WTC11 (cell line): ENCODE measurements at regions not wholly inside any gene's neighbourhood (a gene's known extent, or its start where the extent isn't known, plus 50 kb on each side); places are given as distances from the start of the nearest gene placed in this dataset.

Experiments used
- ATAC-seq: fragments of 200-7000 bp; cut with Tn5 transposase; 2 replicates; pipeline ENCODE4 v1.10.0; 2021; ENCODE audit warnings: mild to moderate bottlenecking, moderate library complexity
- CTCF ChIA-PET: fragments of 300-600 bp; sonication (Branson Sonifier 250); formaldehyde crosslinking; loops from one replicate; lab custom pipeline; 2021; ENCODE audit warnings: antibody characterized with exemption; lab: Charles Lee
- POLR2A ChIA-PET: fragments of 350-600 bp; sonication (Branson Sonifier 250); formaldehyde crosslinking; loops from one replicate; lab custom pipeline; 2021; ENCODE audit warnings: antibody characterized with exemption; lab: Charles Lee
- DNase-seq: peaks from one replicate; pipeline ENCODE4 v3.0.0; 2021; ENCODE audit warnings: low spot score
- H3K27ac Mint-ChIP-seq: 2 replicates; pipeline ENCODE4 v1.8.0; 2021; ENCODE audit warnings: mixed read lengths
- H3K27me3 Mint-ChIP-seq: 2 replicates; pipeline ENCODE4 v1.8.0; 2021; ENCODE audit warnings: low read depth, mild to moderate bottlenecking, moderate library complexity, mixed read lengths
- H3K36me3 Mint-ChIP-seq: 2 replicates; pipeline ENCODE4 v1.8.0; 2021; ENCODE audit warnings: mixed read lengths
- H3K4me1 Mint-ChIP-seq: 2 replicates; pipeline ENCODE4 v1.8.0; 2022; ENCODE audit warnings: mixed read lengths
- H3K4me3 Mint-ChIP-seq: 2 replicates; pipeline ENCODE4 v1.8.0; 2021; ENCODE audit warnings: mild to moderate bottlenecking, moderate library complexity, mixed read lengths
- H3K9me3 Mint-ChIP-seq: 2 replicates; pipeline ENCODE4 v1.8.0; 2021; ENCODE audit warnings: mixed read lengths
- GABPB1 ChIP-seq: sonication (generic); formaldehyde crosslinking; IDR thresholded peaks from 2 replicates; pipeline ENCODE4 v1.8.1; 2023; ENCODE audit warnings: mild to moderate bottlenecking, missing genetic modification reagents
- KAT7 ChIP-seq: sonication (generic); formaldehyde crosslinking; IDR thresholded peaks from 2 replicates; pipeline ENCODE4 v1.8.1; 2023; ENCODE audit warnings: missing genetic modification reagents, mild to moderate bottlenecking, borderline replicate concordance
- NFATC4 ChIP-seq: fragments of 250-450 bp; sonication (Bioruptor Pico); IDR thresholded peaks from 2 replicates; pipeline ENCODE4 v1.9.0; 2021; ENCODE audit warnings: mild to moderate bottlenecking
- NFE2L1 ChIP-seq: sonication (generic); formaldehyde crosslinking; IDR thresholded peaks from 2 replicates; pipeline ENCODE4 v1.8.1; 2023; ENCODE audit warnings: missing genetic modification reagents
- NR3C1 ChIP-seq: sonication (generic); formaldehyde crosslinking; conservative IDR thresholded peaks from 2 replicates; pipeline ENCODE4 v1.8.1; 2023; ENCODE audit warnings: low read depth, mild to moderate bottlenecking, missing genetic modification reagents
- SMAD3 ChIP-seq: sonication (generic); formaldehyde crosslinking; IDR thresholded peaks from 2 replicates; pipeline ENCODE4 v1.8.0; 2022; ENCODE audit warnings: missing genetic modification reagents, mild to moderate bottlenecking, borderline replicate concordance
- TCF7 ChIP-seq: sonication (generic); formaldehyde crosslinking; IDR thresholded peaks from 2 replicates; pipeline ENCODE4 v1.8.0; 2022; ENCODE audit warnings: mild to moderate bottlenecking, low read depth, missing genetic modification reagents, moderate library complexity
- TEAD1 ChIP-seq: sonication (generic); formaldehyde crosslinking; IDR thresholded peaks from 2 replicates; pipeline ENCODE4 v1.8.0; 2022; ENCODE audit warnings: mild to moderate bottlenecking, missing genetic modification reagents
- TP53 ChIP-seq: sonication (generic); formaldehyde crosslinking; IDR thresholded peaks from 2 replicates; pipeline ENCODE4 v1.8.1; 2023; ENCODE audit warnings: mild to moderate bottlenecking, missing genetic modification reagents
- TF ChIP-seq, protein P1 (sequence below): sonication (generic); formaldehyde crosslinking; IDR thresholded peaks from 2 replicates; pipeline ENCODE4 v1.8.1; 2022; ENCODE audit warnings: low read depth, missing genetic modification reagents, borderline replicate concordance
- TF ChIP-seq, protein P2 (sequence below): fragments of 250-450 bp; sonication (Bioruptor Pico); conservative IDR thresholded peaks from 2 replicates; pipeline ENCODE4 v1.9.0; 2021; ENCODE audit warnings: mild to moderate bottlenecking
- TF ChIP-seq, protein P3 (sequence below): sonication (generic); formaldehyde crosslinking; IDR thresholded peaks from 2 replicates; pipeline ENCODE4 v1.8.1; 2022; ENCODE audit warnings: low read depth, mild to moderate bottlenecking, moderate library complexity, missing genetic modification reagents, borderline replicate concordance
- TF ChIP-seq, protein P4 (sequence below): sonication (generic); formaldehyde crosslinking; IDR thresholded peaks from 2 replicates; pipeline ENCODE4 v1.8.0; 2022; ENCODE audit warnings: mild to moderate bottlenecking, missing genetic modification reagents
- TF ChIP-seq, protein P5 (sequence below): sonication (generic); formaldehyde crosslinking; IDR thresholded peaks from 2 replicates; pipeline ENCODE4 v1.8.0; 2023; ENCODE audit warnings: mild to moderate bottlenecking, missing genetic modification reagents

DNA sequence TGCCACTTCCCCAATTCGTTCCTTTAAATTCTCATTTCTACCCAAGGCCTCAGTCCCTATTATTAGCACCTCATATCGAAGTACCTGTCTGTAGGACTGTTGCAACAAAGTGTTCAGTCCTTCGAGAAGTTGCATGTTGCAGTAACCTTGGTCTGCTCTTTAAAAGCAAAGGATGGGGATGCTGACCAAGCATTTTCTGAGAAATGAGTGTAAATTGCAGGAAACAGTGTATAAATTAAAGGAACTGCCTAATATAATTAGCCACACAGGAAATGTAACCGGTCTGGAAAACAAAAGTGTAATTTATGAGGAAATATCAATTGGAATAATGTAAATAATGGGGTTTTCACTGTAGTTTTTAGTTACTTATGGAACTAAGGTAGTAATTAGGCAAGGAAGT is 261.9 kb upstream of the ARID1B start:
- Mint-ChIP-seq H3K4me1 (no peaks in the 10 kb centered on the region), H3K4me3 (no peak overlapping the region), H3K36me3 (peaks cover 13% of the 10 kb centered on the region), H3K27me3 (no peaks in the 10 kb centered on the region), H3K9me3 (peaks cover 11% of the 10 kb centered on the region), H3K27ac (no peak overlapping the region)
- ChIA-PET POLR2A (no interaction called here), CTCF (no interaction called here)
- DNase-seq (no peak), ATAC-seq (no peak)
- no peak for TF ChIP-seq TCF7

DNA sequence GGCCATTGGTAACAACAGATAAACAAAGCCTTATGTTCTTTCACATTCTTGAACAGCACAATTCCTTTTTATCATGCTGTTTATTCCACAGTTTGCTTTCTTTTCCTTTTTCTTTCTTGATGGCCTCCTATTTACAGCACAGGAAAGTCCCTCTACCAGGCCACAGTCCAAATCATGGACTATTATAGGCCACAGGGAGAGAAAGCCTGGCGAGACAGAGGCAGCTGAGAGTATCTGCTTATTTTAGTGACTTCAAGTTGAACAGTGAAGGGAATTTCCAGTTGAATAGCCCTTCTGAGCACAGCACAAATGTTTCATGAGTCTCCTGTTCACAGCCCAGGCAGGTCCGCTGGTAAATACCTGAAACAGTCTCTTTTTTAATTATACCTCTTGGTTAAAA is 263.7 kb upstream of the ARID1B start:
- Mint-ChIP-seq H3K27ac (no peak overlapping the region), H3K27me3 (no peaks in the 10 kb centered on the region), H3K9me3 (no peaks in the 10 kb centered on the region), H3K4me1 (no peaks in the 10 kb centered on the region), H3K4me3 (no peak overlapping the region), H3K36me3 (0 out of 2 replicates have a peak, but pooled peaks cover under 1% of the 10 kb centered on the region)
- TF ChIP-seq, protein P1, sequence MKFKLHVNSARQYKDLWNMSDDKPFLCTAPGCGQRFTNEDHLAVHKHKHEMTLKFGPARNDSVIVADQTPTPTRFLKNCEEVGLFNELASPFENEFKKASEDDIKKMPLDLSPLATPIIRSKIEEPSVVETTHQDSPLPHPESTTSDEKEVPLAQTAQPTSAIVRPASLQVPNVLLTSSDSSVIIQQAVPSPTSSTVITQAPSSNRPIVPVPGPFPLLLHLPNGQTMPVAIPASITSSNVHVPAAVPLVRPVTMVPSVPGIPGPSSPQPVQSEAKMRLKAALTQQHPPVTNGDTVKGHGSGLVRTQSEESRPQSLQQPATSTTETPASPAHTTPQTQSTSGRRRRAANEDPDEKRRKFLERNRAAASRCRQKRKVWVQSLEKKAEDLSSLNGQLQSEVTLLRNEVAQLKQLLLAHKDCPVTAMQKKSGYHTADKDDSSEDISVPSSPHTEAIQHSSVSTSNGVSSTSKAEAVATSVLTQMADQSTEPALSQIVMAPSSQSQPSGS: no peak
- DNase-seq (no peak), ATAC-seq (no peak)
- ChIA-PET POLR2A (no interaction called here), CTCF (no interaction called here)

DNA sequence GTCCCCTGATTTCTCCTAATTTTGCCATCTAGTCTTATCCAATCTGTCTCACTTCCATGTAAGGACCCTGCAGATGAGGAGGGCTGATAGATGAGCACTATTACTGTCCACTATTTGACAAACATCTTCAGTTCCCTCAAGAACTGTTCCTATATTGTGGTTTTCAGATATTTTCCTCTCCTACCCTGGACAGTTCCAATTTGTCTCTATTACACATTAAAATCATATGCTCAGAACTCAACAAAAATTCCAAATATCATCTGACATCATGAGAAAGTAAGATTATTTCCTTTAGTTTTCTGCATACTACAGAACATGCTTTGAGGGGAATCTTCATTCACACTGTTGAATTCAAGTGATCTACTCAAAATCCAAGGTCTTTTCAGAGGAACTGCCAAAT is 265.6 kb upstream of the ARID1B start:
- Mint-ChIP-seq H3K36me3 (no peaks in the 10 kb centered on the region), H3K4me3 (no peak overlapping the region), H3K27ac (no peak overlapping the region), H3K27me3 (no peaks in the 10 kb centered on the region), H3K9me3 (no peaks in the 10 kb centered on the region), H3K4me1 (no peaks in the 10 kb centered on the region)
- TF ChIP-seq, protein P2, sequence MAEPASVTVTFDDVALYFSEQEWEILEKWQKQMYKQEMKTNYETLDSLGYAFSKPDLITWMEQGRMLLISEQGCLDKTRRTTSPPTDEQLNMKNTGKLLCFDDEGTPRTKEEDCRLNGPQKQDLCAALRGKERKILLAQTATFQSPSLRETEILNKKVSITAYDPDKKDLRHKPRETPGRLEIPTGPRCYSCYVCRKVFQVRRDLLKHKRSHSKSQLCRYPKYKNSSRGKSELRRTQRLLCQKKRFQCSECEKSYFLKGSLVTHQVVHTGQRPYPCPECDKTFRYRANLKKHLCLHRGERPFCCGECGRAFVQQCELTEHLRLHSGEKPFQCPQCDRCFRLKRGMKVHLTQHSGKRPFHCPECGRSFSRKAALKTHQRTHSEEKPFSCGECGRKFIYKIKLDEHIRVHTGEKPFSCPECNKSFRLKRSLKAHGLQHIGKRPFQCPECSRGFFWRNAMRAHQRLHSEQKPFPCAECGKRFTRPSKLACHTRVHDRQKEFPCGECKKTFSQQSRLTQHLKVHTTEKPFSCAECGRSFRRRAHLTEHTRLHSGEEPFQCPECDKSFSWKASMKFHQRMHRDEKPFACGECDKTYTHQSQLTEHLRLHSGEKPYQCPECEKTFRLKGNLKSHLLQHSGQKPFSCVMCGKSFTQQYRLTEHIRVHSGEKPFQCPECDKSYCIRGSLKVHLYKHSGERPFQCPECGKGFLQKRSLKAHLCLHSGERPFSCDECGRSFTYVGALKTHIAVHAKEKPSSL (CRISPR knock-in tag): no peak
- no peak for TF ChIP-seq SMAD3 (CRISPR knock-in tag)
- TF ChIP-seq, protein P3, sequence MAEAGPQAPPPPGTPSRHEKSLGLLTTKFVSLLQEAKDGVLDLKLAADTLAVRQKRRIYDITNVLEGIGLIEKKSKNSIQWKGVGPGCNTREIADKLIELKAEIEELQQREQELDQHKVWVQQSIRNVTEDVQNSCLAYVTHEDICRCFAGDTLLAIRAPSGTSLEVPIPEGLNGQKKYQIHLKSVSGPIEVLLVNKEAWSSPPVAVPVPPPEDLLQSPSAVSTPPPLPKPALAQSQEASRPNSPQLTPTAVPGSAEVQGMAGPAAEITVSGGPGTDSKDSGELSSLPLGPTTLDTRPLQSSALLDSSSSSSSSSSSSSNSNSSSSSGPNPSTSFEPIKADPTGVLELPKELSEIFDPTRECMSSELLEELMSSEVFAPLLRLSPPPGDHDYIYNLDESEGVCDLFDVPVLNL (CRISPR knock-in tag): no peak
- TF ChIP-seq NFATC4 (CRISPR knock-in tag): no peak
- no peak for TF ChIP-seq NFE2L1 (CRISPR knock-in tag)
- no peak for TF ChIP-seq GABPB1 (CRISPR knock-in tag)
- no peak for TF ChIP-seq TEAD1 (CRISPR knock-in tag)
- no peak for TF ChIP-seq TP53
- no peak for TF ChIP-seq NR3C1 (CRISPR knock-in tag)
- TF ChIP-seq KAT7 (CRISPR knock-in tag): no peak
- TF ChIP-seq, protein P4, sequence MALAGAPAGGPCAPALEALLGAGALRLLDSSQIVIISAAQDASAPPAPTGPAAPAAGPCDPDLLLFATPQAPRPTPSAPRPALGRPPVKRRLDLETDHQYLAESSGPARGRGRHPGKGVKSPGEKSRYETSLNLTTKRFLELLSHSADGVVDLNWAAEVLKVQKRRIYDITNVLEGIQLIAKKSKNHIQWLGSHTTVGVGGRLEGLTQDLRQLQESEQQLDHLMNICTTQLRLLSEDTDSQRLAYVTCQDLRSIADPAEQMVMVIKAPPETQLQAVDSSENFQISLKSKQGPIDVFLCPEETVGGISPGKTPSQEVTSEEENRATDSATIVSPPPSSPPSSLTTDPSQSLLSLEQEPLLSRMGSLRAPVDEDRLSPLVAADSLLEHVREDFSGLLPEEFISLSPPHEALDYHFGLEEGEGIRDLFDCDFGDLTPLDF: no peak
- TF ChIP-seq, protein P5, sequence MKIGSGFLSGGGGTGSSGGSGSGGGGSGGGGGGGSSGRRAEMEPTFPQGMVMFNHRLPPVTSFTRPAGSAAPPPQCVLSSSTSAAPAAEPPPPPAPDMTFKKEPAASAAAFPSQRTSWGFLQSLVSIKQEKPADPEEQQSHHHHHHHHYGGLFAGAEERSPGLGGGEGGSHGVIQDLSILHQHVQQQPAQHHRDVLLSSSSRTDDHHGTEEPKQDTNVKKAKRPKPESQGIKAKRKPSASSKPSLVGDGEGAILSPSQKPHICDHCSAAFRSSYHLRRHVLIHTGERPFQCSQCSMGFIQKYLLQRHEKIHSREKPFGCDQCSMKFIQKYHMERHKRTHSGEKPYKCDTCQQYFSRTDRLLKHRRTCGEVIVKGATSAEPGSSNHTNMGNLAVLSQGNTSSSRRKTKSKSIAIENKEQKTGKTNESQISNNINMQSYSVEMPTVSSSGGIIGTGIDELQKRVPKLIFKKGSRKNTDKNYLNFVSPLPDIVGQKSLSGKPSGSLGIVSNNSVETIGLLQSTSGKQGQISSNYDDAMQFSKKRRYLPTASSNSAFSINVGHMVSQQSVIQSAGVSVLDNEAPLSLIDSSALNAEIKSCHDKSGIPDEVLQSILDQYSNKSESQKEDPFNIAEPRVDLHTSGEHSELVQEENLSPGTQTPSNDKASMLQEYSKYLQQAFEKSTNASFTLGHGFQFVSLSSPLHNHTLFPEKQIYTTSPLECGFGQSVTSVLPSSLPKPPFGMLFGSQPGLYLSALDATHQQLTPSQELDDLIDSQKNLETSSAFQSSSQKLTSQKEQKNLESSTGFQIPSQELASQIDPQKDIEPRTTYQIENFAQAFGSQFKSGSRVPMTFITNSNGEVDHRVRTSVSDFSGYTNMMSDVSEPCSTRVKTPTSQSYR: no peak
- CTCF ChIA-PET: no interaction called here
- POLR2A ChIA-PET: no interaction called here
- ATAC-seq (no peak), DNase-seq (no peak)
